Small intestine (tissue), 7 donors: ENCODE measurements at regions not wholly inside any gene's neighbourhood (a gene's known extent, or its start where the extent isn't known, plus 50 kb on each side); places are given as distances from the start of the nearest gene placed in this dataset.

ENCODE experiments used
- DNase-seq, 2 donors: peaks; one replicate each; pipeline versions ENCODE4 v3.0.0 to v3.0.0-alpha.2; 2013
- FAIRE-seq: peaks from 2 replicates; lab custom pipeline; 2012; peaks lifted over from hg19 to GRCh38; lab: Jason Lieb, UNC
- H3K27ac ChIP-seq, 3 donors: one replicate each; pipeline ENCODE4 v1.5.1; 2013; ENCODE audit warnings: low read length in 2 of 3, mild to moderate bottlenecking in 2 of 3, control low read depth in 1 of 3, inconsistent platforms in 1 of 3, low read depth in 1 of 3, moderate library complexity in 1 of 3
- H3K27me3 ChIP-seq, 3 donors: one replicate each; pipeline ENCODE4 v1.6.1; 2013; ENCODE audit warnings: low read length in 3 of 3, inconsistent platforms in 1 of 3; ENCODE audit not compliant: control insufficient read depth in 3 of 3, insufficient read depth in 3 of 3
- H3K36me3 ChIP-seq, 3 donors: one replicate each; pipeline ENCODE4 v1.6.1; 2013; ENCODE audit warnings: low read length in 3 of 3, inconsistent platforms in 1 of 3, low read depth in 1 of 3, mild to moderate bottlenecking in 1 of 3, moderate library complexity in 1 of 3; ENCODE audit not compliant: control insufficient read depth in 3 of 3, insufficient read depth in 2 of 3
- H3K4me1 ChIP-seq, 3 donors: one replicate each; pipeline ENCODE4 v1.6.1; 2013; ENCODE audit warnings: low read length in 2 of 3, inconsistent platforms in 1 of 3, low read depth in 1 of 3, mild to moderate bottlenecking in 1 of 3, moderate library complexity in 1 of 3; ENCODE audit not compliant: control insufficient read depth in 3 of 3, insufficient read depth in 2 of 3
- H3K4me3 ChIP-seq, 3 donors: one replicate each; pipeline ENCODE4 v1.5.1; 2013; ENCODE audit warnings: low read length in 3 of 3, control low read depth in 1 of 3, inconsistent platforms in 1 of 3, low read depth in 1 of 3, mild to moderate bottlenecking in 1 of 3, moderate library complexity in 1 of 3
- H3K9me3 ChIP-seq, 2 donors: one replicate each; pipeline ENCODE4 v1.6.1; 2013; ENCODE audit warnings: low read depth in 1 of 2, low read length in 1 of 2; ENCODE audit not compliant: control insufficient read depth in 2 of 2, insufficient read depth in 1 of 2
- WGBS, 3 donors: extraction: QIAGEN DNeasy Blood & Tissue Kit; methylation state at CpG; one replicate each; pipeline ENCODE4 v1.1.7; 2013; 5-methylcytosine and 5-hydroxymethylcytosine counted together
- donor health status: healthy with polysubstance abuse.
- donor health status: control.
- donor health status: control.
- donor health status: Bipolar disorder and iron deficiency.
- donor health status: healthy.

DNA sequence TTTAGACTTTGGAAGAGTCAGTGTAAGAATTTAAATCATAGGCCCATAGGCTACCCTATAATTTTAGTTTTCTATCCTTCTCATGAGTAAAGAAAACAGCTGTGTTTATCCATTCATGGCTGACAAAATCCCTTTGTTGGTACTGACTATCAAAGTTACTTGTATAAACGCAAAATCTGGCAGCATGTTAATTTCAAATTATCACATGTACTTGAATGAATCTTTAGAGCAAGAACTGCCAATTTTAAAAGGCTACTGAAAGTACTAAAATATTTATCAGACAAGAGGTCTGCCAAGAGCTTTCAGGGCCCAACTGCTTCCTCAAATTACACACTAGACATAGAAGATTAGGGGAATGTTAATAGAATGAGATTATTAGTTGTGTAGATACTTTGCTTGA, 66.6 kb downstream of the MYL12B start:
- no peak overlapping the region for H3K27ac ChIP-seq
- H3K4me1 ChIP-seq: no peaks in the 10 kb centered on the region
- H3K27me3 ChIP-seq: no peaks in the 10 kb centered on the region
- DNase-seq (no peak), FAIRE-seq (no peak)
- no peaks in the 10 kb centered on the region for H3K9me3 ChIP-seq
- 68 to 89% (median 83%) methylated on average over 1 of the region's 1 CpG for WGBS, 3 donors
- H3K4me3 ChIP-seq: no peak overlapping the region
- no peaks in the 10 kb centered on the region for H3K36me3 ChIP-seq

DNA sequence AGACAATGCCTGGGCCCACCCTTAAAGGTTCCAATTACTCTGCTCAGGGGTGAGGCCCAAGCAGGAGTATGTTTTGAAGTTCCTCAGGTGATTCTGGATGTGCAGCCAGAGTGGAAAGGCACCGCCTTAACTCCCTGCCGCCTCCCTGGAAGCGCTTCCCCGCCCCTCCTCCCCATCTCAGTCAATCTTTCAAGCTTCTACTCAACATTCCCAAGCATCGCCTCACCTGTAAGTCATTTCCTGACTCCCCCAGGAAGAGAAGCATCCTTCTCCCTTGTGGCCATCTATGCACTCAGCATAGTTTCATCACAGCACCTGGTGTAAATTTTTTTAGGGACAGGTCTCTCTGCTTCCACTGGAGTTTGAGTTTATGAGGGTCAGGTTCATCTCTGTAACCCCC, 67.5 kb downstream of the MYL12B start:
- no peak for FAIRE-seq
- WGBS, 3 donors: 81 to 92% (median 85%) methylated on average over 5 of the region's 5 CpGs

DNA sequence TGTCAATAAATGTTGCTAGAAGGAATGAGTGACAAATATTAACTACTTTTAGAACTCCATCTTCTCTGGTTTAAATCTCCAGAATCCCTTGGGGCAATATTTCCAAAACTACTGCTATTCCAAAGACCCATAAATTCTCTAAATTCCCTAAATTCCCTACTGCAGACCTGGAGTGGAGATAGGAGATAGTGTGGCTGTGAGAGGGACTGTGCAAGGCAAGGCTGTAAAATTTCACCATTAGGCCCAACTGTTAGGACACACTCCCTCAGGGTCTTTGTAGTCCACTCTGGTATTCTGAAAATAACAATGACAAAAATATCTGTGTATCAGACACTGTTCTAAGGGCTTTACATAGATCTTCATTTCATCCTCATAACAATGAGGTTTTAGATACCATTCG, 67.9 kb downstream of the MYL12B start:
- DNase-seq: no peak

More for the DNA sequence above, 67.5 kb downstream of the MYL12B start:
- Histone ChIP-seq H3K4me1 (no peaks in the 10 kb centered on the region), H3K27me3 (no peaks in the 10 kb centered on the region), H3K27ac (no peak overlapping the region), H3K4me3 (no peak overlapping the region), H3K36me3 (no peaks in the 10 kb centered on the region), H3K9me3 (no peaks in the 10 kb centered on the region)
- DNase-seq: no peak

DNA sequence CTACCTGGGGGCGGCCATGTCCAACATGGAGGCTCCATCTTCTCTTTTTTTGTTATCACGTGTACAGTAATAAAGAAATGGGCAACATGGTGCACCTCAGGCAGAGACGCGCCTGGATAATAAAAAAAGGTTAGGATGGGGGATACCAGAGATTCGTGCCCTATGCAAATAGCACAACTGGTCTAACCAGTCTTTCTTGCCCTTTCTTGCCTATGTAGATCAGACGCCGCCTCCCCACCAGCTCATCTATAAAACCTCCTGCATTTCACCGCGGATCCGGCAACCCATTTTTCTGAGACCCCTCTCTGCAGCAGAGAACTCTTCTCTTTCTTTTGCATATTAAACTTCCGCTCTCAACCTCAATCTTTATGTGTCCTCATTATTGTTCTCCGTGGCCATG, 68.7 kb downstream of the MYL12B start:
- FAIRE-seq (no peak), DNase-seq (no peak)
- no peaks in the 10 kb centered on the region for H3K27me3 ChIP-seq
- no peak overlapping the region for H3K4me3 ChIP-seq
- H3K27ac ChIP-seq: no peak overlapping the region
- no peaks in the 10 kb centered on the region for H3K9me3 ChIP-seq
- no peaks in the 10 kb centered on the region for H3K36me3 ChIP-seq
- WGBS, 3 donors: 60 to 78% (median 68%) methylated on average over 12 of the region's 12 CpGs
- H3K4me1 ChIP-seq: no peaks in the 10 kb centered on the region

More for the DNA sequence above, 67.9 kb downstream of the MYL12B start:
- 81 to 100% (median 94%) methylated on average over 1 of the region's 1 CpG for WGBS, 3 donors
- no peaks in the 10 kb centered on the region for H3K27me3 ChIP-seq
- no peak overlapping the region for H3K4me3 ChIP-seq
- no peaks in the 10 kb centered on the region for H3K36me3 ChIP-seq
- H3K9me3 ChIP-seq: no peaks in the 10 kb centered on the region
- no peak for FAIRE-seq
- H3K27ac ChIP-seq: no peak overlapping the region
- H3K4me1 ChIP-seq: no peaks in the 10 kb centered on the region

DNA sequence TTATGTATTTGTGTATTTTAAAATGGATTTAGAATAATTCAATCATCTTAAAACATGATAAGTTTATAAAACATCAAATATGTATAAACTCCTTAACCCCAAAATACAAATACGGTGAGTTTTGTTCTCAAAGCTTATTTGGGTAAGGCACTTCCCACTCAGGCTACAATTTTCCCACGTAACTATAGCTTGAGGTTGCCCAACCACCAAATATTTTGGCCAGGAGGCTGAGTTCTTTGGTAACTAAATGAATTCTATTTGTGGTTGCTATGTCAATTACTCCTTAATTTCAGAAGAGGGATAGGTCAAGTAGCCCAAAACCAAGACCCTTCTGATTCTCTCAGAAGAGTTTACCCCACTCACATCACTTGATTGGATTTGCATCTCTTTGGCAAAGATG, 70.4 kb downstream of the MYL12B start:
- no peak overlapping the region for H3K27ac ChIP-seq
- no peak overlapping the region for H3K4me3 ChIP-seq
- DNase-seq (no peak), FAIRE-seq (no peak)
- no peaks in the 10 kb centered on the region for H3K9me3 ChIP-seq
- 80 to 92% (median 89%) methylated on average over 2 of the region's 2 CpGs for WGBS, 3 donors
- no peaks in the 10 kb centered on the region for H3K27me3 ChIP-seq
- H3K36me3 ChIP-seq: no peaks in the 10 kb centered on the region
- H3K4me1 ChIP-seq: no peaks in the 10 kb centered on the region

DNA sequence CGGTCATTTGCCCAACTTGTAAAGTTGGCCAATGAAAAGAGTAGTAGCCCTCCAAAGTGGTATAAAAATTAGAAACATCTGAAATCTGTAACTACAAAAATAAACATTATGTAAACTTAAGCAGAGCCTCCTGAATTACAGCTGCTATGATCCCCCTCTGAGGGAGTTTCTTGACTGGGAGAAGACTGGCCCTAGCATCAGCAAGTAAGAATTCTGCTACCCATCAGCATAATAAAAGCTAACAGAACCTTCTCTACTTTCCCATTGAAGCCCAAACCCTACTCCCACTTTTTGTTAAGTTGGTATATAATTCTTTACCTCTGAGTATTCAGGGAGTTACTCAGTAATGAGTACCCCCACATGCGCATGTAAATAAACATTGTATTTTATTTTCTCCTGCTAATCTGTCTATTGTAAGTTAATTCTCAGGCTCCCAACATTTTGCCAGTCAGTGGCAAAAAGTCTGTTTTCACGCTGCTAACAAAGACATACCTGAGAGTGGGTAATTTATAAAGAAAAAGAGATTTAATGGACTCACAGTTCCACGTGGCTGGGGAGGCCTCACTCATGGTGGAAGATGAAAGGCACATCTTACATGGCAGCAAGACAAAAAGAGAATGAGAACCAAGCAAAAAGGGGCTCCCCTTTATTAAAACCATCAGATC, 71.3 kb downstream of the MYL12B start:
- FAIRE-seq: no peak

DNA sequence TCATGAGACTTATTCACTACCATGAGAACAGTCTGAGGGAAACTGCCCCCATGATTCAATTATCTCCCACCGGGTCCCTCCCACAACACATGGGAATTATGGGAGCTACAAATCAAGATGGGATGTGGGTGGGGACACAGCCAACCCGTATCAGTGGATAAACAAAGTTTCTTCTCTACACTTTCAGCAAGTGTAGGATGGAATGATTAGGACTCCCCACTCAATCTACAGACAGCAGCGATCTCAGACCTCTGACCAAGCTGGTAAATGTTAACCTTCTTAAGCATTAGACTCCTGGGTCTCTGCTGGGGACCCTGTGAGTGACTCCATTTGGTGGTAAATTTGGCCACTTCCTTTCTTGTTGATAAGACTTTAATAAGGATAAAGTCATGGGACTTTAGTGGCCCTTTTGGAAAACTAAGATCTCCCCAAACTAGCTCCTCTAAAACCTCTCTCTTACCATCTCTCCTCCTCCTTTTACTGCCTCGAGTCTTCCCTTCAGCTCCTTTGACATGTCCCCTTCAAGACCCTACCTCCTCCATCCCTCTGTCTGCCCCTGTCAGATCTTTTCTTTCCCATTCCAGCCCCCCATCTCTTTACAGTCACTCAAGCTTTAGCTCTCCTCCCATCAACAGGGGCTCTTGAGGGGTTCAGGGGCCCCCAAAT, 71.9 kb downstream of the MYL12B start:
- DNase-seq (no peak), FAIRE-seq (no peak)
- Histone ChIP-seq H3K27me3 (no peaks in the 10 kb centered on the region), H3K36me3 (no peaks in the 10 kb centered on the region), H3K9me3 (no peaks in the 10 kb centered on the region), H3K4me3 (no peak overlapping the region), H3K27ac (no peak overlapping the region), H3K4me1 (no peaks in the 10 kb centered on the region)
- 82 to 83% (median 82%) methylated on average over 4 of the region's 4 CpGs for WGBS, 3 donors

More for the DNA sequence above, 71.3 kb downstream of the MYL12B start:
- Histone ChIP-seq H3K36me3 (no peaks in the 10 kb centered on the region), H3K9me3 (no peaks in the 10 kb centered on the region), H3K4me1 (no peaks in the 10 kb centered on the region), H3K27ac (no peak overlapping the region), H3K27me3 (no peaks in the 10 kb centered on the region), H3K4me3 (no peak overlapping the region)
- no peak for DNase-seq
- 82 to 86% (median 83%) methylated on average over 4 of the region's 4 CpGs for WGBS, 3 donors

DNA sequence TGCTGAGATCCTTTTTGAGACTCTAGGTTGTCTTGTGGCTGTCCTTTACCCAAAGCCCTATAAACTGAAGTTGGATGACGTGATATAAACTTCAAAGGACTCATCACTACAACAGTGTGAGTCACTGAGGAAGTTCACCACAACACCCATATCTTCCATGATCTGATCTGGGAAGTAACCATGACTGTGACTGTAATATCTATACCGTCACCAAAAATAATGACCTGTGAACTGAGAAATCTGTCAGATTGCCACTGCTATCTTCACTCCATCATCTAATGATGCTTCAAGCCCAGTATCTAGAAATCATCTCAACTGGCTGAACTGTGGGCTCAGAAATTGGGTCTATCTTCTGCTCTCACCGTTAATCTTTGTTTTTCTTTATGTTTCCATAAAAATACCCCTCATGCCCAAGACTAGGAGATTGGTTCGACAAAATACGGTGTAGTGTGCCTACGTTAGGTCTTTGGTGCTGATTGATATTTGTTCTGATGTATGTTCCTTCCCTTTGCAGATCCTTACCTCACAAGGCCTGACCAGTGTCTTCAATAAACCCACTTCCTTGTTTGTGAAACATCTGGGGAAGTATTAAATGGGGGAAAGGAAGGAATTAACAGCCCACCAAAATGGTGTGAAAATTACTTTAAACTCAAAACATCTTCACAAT, 78.2 kb downstream of the MYL12B start:
- FAIRE-seq: no peak
- Histone ChIP-seq H3K36me3 (no peaks in the 10 kb centered on the region), H3K4me3 (no peak overlapping the region), H3K27me3 (no peaks in the 10 kb centered on the region), H3K9me3 (peaks cover 0 to 8% of the 10 kb centered on the region in 2 donors), H3K27ac (no peak overlapping the region), H3K4me1 (no peaks in the 10 kb centered on the region)
- no peak for DNase-seq
- 84 to 87% (median 86%) methylated on average over 6 of the region's 6 CpGs for WGBS, 3 donors
